Kidney epithelial cell (primary cell): ENCODE measurements at regions not wholly inside any gene's neighbourhood (a gene's known extent, or its start where the extent isn't known, plus 50 kb on each side); places are given as distances from the start of the nearest gene placed in this dataset.

Source experiments
- DNase-seq: peaks from one replicate; pipeline ENCODE4 v3.0.0-alpha.2; 2010; ENCODE audit warnings: low read depth
- H3K27me3 ChIP-seq: 2 replicates; pipeline ENCODE4 v1.6.0; 2011; ENCODE audit warnings: low read length; ENCODE audit not compliant: control insufficient read depth, insufficient read depth
- H3K36me3 ChIP-seq: 2 replicates; pipeline ENCODE4 v1.5.1; 2011; ENCODE audit warnings: low read length; ENCODE audit not compliant: control insufficient read depth, insufficient read depth
- H3K4me3 ChIP-seq: 2 replicates; pipeline ENCODE4 v1.5.1; 2011; ENCODE audit warnings: low read depth, mild to moderate bottlenecking, control low read depth, low read length
- TF ChIP-seq, protein P1 (sequence below): IDR thresholded peaks from 2 replicates; pipeline ENCODE4 v1.5.1; 2011; ENCODE audit warnings: mild to moderate bottlenecking, moderate library complexity, low read length, control low read depth, inconsistent platforms; ENCODE audit not compliant: insufficient read depth, poor library complexity, severe bottlenecking

DNA sequence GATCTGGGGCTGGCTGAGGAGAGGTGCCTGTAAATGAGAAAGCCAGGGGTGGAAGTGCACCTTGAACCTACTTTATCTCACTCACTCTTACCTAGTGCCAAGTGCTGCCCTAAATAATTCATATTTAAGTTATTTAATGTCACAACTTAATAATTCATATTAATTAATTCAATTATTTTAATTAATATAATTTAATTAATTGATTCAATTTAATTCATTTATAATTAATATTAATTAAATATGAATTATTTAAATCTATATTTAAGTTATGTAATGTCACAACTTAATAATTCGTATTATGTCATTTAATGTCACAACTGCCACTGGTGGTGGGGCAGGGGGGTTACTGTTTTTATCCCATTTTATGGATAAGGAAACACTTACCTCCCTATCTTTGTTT, 361.6 kb upstream of the RUNX1 start:
- Histone ChIP-seq H3K4me3 (no peak overlapping the region), H3K36me3 (no peaks in the 10 kb centered on the region), H3K27me3 (no peaks in the 10 kb centered on the region)
- DNase-seq = no peak
- TF ChIP-seq, protein P1, sequence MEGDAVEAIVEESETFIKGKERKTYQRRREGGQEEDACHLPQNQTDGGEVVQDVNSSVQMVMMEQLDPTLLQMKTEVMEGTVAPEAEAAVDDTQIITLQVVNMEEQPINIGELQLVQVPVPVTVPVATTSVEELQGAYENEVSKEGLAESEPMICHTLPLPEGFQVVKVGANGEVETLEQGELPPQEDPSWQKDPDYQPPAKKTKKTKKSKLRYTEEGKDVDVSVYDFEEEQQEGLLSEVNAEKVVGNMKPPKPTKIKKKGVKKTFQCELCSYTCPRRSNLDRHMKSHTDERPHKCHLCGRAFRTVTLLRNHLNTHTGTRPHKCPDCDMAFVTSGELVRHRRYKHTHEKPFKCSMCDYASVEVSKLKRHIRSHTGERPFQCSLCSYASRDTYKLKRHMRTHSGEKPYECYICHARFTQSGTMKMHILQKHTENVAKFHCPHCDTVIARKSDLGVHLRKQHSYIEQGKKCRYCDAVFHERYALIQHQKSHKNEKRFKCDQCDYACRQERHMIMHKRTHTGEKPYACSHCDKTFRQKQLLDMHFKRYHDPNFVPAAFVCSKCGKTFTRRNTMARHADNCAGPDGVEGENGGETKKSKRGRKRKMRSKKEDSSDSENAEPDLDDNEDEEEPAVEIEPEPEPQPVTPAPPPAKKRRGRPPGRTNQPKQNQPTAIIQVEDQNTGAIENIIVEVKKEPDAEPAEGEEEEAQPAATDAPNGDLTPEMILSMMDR = no peak

DNA sequence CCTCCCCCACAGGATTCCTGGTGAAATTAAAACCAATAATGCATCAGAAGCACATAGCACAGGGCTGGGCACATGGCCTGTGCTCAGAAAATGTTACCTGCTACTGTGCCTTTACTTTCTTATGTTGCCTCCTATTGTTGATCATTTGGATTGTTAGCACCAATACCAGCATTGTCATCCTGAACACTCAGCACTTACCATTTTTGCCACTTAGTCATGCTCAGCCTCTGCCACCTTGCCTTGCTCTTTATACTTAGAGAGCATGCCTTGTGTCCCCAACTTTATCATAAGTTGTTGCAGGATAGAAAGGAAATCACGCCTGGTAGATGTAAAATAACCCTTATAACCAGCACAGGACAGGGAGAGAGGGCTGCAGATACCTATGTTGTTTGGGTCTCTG, 361.0 kb upstream of the RUNX1 start:
- H3K27me3 ChIP-seq = no peaks in the 10 kb centered on the region
- H3K36me3 ChIP-seq = no peaks in the 10 kb centered on the region
- TF ChIP-seq, protein P1 = no peak
- no peak overlapping the region for H3K4me3 ChIP-seq
- DNase-seq = no peak

DNA sequence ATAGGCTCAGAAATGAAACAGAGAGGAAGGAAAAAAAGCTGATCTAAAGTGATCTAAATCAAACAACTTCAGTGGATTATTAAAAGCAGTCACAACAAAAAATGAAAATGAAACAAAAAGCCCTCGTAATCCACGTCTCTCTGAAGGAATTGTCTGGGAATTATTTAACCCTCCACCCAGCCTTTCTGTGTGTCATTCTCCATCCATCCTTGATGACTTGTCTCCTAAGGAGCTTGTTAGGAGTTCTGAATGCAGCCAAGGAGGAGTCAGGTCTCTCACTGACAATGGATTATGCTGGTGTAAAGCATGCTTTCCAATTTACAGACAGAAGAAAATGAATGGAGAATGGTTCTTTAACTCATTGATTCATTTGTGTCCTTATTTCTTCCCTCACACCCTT, 359.3 kb upstream of the RUNX1 start:
- no peaks in the 10 kb centered on the region for H3K27me3 ChIP-seq
- H3K36me3 ChIP-seq = no peaks in the 10 kb centered on the region
- TF ChIP-seq, protein P1 = no peak
- no peak for DNase-seq
- H3K4me3 ChIP-seq = no peak overlapping the region

DNA sequence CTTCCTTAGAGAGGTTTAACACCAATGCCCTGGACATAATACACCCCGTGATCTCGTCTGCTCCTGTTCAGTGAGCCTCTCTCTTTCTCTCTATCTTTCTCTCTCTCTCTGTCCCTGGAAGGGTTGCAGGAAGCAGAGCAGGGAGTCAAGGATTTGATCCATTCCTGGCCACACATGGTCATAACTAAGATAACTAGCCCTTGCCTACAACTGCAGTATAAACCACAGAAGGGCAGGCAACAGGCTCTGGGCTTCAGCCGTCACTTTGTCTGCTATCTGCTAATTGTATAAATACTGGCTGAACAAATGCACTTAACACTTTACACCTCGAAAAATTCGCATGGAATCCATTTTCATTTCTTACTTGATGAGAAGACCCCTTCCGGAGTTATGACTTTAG, 357.5 kb upstream of the RUNX1 start:
- DNase-seq = no peak
- TF ChIP-seq, protein P1 = no peak
- no peaks in the 10 kb centered on the region for H3K36me3 ChIP-seq

DNA sequence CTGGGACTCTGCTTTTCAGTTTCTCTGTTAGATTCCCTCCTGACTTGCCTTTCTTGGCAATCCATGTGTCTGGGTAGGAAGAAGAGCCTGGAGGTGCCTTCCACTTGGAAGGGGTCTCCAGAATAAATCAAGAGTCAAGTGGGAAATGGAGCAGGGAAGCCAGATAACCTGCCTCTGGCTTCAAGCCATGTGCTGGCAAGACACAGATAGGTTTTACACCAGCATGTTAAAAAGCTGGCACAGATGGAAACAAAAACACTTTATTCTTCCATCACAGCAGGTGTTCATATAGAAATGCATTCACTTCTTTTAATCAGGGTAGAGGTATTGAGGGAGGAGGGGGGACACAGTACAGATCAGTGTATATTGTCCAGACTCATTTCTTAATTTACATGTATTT, 356.9 kb upstream of the RUNX1 start:
- DNase-seq = no peak
- TF ChIP-seq, protein P1 = no peak
- H3K36me3 ChIP-seq = no peaks in the 10 kb centered on the region
- H3K27me3 ChIP-seq = no peaks in the 10 kb centered on the region
- no peak overlapping the region for H3K4me3 ChIP-seq

More for the DNA sequence above, 357.5 kb upstream of the RUNX1 start:
- no peak overlapping the region for H3K4me3 ChIP-seq
- no peaks in the 10 kb centered on the region for H3K27me3 ChIP-seq

DNA sequence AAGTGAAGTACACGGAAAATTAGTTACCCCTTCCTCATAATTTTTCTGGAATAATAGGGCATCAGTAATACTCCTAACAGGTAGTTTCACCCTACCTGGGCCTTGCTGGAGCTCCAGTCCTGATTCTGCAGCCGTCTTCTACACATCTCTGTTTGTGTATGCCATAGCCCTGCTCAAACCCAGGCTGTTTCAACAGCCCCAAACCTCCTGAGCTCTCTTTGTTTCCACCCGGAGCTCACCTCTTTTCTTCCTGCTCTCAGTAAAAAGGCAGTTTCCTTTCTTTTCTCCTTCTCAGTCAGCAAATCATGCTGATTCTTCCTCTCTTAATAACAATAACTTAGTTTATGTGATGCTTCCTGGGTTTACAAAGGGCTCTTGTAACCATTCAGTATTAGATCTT, 355.1 kb upstream of the RUNX1 start:
- no peaks in the 10 kb centered on the region for H3K36me3 ChIP-seq
- TF ChIP-seq, protein P1 = no peak
- H3K27me3 ChIP-seq = no peaks in the 10 kb centered on the region
- no peak overlapping the region for H3K4me3 ChIP-seq
- no peak for DNase-seq
